HepG2 (cell line): ENCODE measurements at regions not wholly inside any gene's neighbourhood (a gene's known extent, or its start where the extent isn't known, plus 50 kb on each side); places are given as distances from the start of the nearest gene placed in this dataset.

Experiments used
- AKAP8 ChIP-seq: sonication (generic); formaldehyde crosslinking; IDR thresholded peaks from 2 replicates; pipeline ENCODE4 v1.5.1; 2020; ENCODE audit warnings: mild to moderate bottlenecking, missing genetic modification reagents
- ASH2L ChIP-seq: fragments of 300-600, 200-600 bp; sonication (generic); IDR thresholded peaks from 2 replicates; pipeline ENCODE4 v1.7.0; 2017; ENCODE audit warnings: low read depth, mild to moderate bottlenecking, moderate library complexity, mixed read lengths, low read length; ENCODE audit not compliant: insufficient read length
- ESRRA ChIP-seq: sonication (generic); formaldehyde crosslinking; IDR thresholded peaks from 2 replicates; pipeline ENCODE4 v1.5.1; 2020; ENCODE audit warnings: mild to moderate bottlenecking, low read depth, missing genetic modification reagents
- GATAD1 ChIP-seq: IDR thresholded peaks from 2 replicates; pipeline ENCODE4 v1.6.1; 2016; ENCODE audit warnings: missing genetic modification reagents, missing compliant biosample characterization
- HIVEP1 ChIP-seq: sonication (generic); formaldehyde crosslinking; IDR thresholded peaks from 2 replicates; pipeline ENCODE4 v1.4.0; 2020; ENCODE audit warnings: mild to moderate bottlenecking, missing genetic modification reagents
- JUND ChIP-seq: sonication (generic); formaldehyde crosslinking; IDR thresholded peaks from 2 replicates; pipeline ENCODE4 v1.8.0; 2022; ENCODE audit warnings: mild to moderate bottlenecking, missing genetic modification reagents
- KLF12 ChIP-seq: sonication (generic); formaldehyde crosslinking; IDR thresholded peaks from 2 replicates; pipeline ENCODE4 v1.4.0; 2020; ENCODE audit warnings: missing genetic modification reagents, borderline replicate concordance
- NFYB ChIP-seq: sonication (generic); formaldehyde crosslinking; IDR thresholded peaks from 2 replicates; pipeline ENCODE4 v1.4.0; 2020; ENCODE audit warnings: missing genetic modification reagents
- RFXANK ChIP-seq: IDR thresholded peaks from 2 replicates; pipeline ENCODE4 v1.6.1; 2016
- SALL2 ChIP-seq: sonication (generic); formaldehyde crosslinking; IDR thresholded peaks from 2 replicates; pipeline ENCODE4 v1.8.1; 2023; ENCODE audit warnings: mild to moderate bottlenecking, missing genetic modification reagents, inconsistent platforms
- SAP130 ChIP-seq: IDR thresholded peaks from 2 replicates; pipeline ENCODE4 v1.6.1; 2016; ENCODE audit warnings: low read depth
- SIN3A ChIP-seq: IDR thresholded peaks from 2 replicates; pipeline ENCODE4 v1.6.1; 2011; ENCODE audit warnings: low read depth, mild to moderate bottlenecking, control low read depth, low read length, borderline replicate concordance
- TFE3 ChIP-seq: IDR thresholded peaks from 2 replicates; pipeline ENCODE4 v1.6.1; 2016
- ZBTB34 ChIP-seq: sonication (generic); formaldehyde crosslinking; IDR thresholded peaks from 2 replicates; pipeline ENCODE4 v1.8.0; 2022; ENCODE audit warnings: mild to moderate bottlenecking, missing genetic modification reagents
- ZFP36L1 ChIP-seq: sonication (generic); formaldehyde crosslinking; IDR thresholded peaks from 2 replicates; pipeline ENCODE4 v1.8.0; 2022; ENCODE audit warnings: mild to moderate bottlenecking, missing genetic modification reagents, moderate library complexity
- ZNF33B ChIP-seq: sonication (generic); formaldehyde crosslinking; IDR thresholded peaks from 2 replicates; pipeline ENCODE4 v1.5.1; 2020; ENCODE audit warnings: mild to moderate bottlenecking, missing genetic modification reagents
- ZNF367 ChIP-seq: sonication (generic); formaldehyde crosslinking; IDR thresholded peaks from 2 replicates; pipeline ENCODE4 v1.4.0; 2020; ENCODE audit warnings: missing genetic modification reagents, borderline replicate concordance
- ZNF451 ChIP-seq: sonication (generic); formaldehyde crosslinking; IDR thresholded peaks from 2 replicates; pipeline ENCODE4 v1.5.0; 2020; ENCODE audit warnings: mild to moderate bottlenecking, missing genetic modification reagents
- ZNF766 ChIP-seq: sonication (generic); formaldehyde crosslinking; IDR thresholded peaks from 2 replicates; pipeline ENCODE4 v1.5.0; 2020; ENCODE audit warnings: missing genetic modification reagents, borderline replicate concordance
- TF ChIP-seq, protein P1 (sequence below): sonication (generic); formaldehyde crosslinking; IDR thresholded peaks from 2 replicates; pipeline ENCODE4 v1.9.0; 2022; ENCODE audit warnings: low read depth, missing genetic modification reagents
- TF ChIP-seq, protein P2 (sequence below): sonication (generic); formaldehyde crosslinking; IDR thresholded peaks from 2 replicates; pipeline ENCODE4 v1.5.1; 2020; ENCODE audit warnings: missing genetic modification reagents, mild to moderate bottlenecking, borderline replicate concordance
- TF ChIP-seq, protein P3 (sequence below): sonication (generic); formaldehyde crosslinking; IDR thresholded peaks from 2 replicates; pipeline ENCODE4 v1.8.1; 2022; ENCODE audit warnings: low read depth, mild to moderate bottlenecking, missing genetic modification reagents

DNA sequence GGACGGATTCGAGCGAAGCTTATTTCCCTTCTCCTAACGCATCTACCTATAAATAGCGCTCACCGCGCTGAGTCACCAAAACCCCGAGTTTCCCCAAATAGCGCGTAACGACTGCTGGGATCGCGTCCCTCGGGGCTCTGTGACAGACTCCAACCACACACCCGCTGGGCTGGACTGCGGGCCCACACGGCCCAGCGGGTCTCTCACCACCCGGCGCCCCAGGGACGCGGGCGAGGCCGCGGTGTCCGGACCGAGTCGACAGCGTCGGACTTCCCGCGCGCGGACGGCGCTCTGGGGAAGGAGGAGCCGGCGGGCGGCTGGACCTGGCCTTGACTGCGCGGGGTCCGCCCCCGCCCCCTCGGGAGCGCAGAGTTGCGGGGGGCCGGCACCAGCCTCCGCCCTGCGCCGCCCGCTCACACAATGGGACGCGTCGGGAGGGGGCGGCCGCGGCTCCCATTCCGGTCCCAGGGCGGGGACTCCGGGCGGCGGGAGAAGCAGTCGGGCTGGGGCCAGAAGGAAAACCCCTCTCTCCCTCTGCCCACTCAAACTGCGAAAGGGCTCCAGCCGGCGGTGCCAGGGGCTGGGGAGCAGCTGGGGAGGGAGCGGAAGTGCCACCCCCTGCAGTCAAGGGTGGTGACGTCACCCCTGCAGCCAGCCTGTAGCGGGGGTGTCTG, 108.8 kb downstream of the KCNRG start (continued):
- no peak for TF ChIP-seq ZBTB34 (CRISPR knock-in tag)
- TF ChIP-seq GATAD1 (CRISPR knock-in tag): peak; percentile 41; the same call in 1 of the 2 replicates
- TF ChIP-seq TFE3 (CRISPR knock-in tag): peak; percentile 18; the same call in 1 of the 2 replicates
- TF ChIP-seq, protein P1, sequence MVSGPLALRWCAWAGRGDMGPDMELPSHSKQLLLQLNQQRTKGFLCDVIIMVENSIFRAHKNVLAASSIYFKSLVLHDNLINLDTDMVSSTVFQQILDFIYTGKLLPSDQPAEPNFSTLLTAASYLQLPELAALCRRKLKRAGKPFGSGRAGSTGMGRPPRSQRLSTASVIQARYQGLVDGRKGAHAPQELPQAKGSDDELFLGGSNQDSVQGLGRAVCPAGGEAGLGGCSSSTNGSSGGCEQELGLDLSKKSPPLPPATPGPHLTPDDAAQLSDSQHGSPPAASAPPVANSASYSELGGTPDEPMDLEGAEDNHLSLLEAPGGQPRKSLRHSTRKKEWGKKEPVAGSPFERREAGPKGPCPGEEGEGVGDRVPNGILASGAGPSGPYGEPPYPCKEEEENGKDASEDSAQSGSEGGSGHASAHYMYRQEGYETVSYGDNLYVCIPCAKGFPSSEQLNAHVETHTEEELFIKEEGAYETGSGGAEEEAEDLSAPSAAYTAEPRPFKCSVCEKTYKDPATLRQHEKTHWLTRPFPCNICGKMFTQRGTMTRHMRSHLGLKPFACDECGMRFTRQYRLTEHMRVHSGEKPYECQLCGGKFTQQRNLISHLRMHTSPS: peak; percentile 89
- peak; percentile 57; the same call in 1 of the 2 replicates for TF ChIP-seq ZNF451 (CRISPR knock-in tag)
- 0 out of 2 replicates have a peak, but pooled peaks have one; percentile 33 for TF ChIP-seq ZNF766 (CRISPR knock-in tag)
- TF ChIP-seq, protein P2, sequence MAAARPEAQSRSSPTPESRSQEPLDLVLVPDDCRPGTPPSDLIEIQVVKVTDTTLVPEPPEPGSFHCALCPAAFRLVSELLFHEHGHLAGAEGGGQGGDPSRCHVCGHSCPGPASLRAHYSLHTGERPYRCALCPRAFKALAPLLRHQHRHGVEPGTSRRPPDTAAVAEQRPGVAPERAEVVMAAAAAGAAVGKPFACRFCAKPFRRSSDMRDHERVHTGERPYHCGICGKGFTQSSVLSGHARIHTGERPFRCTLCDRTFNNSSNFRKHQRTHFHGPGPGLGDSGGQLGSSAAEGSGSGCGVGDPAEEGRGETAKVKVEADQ (CRISPR knock-in tag): no peak; the same call in 1 of the 2 replicates
- peak; percentile 73; the same call in 1 of the 2 replicates for TF ChIP-seq HIVEP1 (CRISPR knock-in tag)
- TF ChIP-seq ZNF367 (CRISPR knock-in tag): peak; percentile 55; the same call in 1 of the 2 replicates
- peak; percentile 89 for TF ChIP-seq ASH2L
- no peak for TF ChIP-seq ZNF33B (CRISPR knock-in tag)
- TF ChIP-seq ZFP36L1 (CRISPR knock-in tag): no peak
- peak; percentile 76 for TF ChIP-seq SAP130
- TF ChIP-seq ESRRA (CRISPR knock-in tag): peak; percentile 18; the same call in 1 of the 2 replicates
- TF ChIP-seq SALL2 (CRISPR knock-in tag): peak; percentile 65; the same call in 1 of the 2 replicates
- TF ChIP-seq SIN3A: 0 out of 2 replicates have a peak, but pooled peaks have one; percentile 83
- peak; percentile 70 for TF ChIP-seq KLF12 (CRISPR knock-in tag)
- TF ChIP-seq JUND: peak; percentile 29; the same call in 1 of the 2 replicates
- TF ChIP-seq, protein P3, sequence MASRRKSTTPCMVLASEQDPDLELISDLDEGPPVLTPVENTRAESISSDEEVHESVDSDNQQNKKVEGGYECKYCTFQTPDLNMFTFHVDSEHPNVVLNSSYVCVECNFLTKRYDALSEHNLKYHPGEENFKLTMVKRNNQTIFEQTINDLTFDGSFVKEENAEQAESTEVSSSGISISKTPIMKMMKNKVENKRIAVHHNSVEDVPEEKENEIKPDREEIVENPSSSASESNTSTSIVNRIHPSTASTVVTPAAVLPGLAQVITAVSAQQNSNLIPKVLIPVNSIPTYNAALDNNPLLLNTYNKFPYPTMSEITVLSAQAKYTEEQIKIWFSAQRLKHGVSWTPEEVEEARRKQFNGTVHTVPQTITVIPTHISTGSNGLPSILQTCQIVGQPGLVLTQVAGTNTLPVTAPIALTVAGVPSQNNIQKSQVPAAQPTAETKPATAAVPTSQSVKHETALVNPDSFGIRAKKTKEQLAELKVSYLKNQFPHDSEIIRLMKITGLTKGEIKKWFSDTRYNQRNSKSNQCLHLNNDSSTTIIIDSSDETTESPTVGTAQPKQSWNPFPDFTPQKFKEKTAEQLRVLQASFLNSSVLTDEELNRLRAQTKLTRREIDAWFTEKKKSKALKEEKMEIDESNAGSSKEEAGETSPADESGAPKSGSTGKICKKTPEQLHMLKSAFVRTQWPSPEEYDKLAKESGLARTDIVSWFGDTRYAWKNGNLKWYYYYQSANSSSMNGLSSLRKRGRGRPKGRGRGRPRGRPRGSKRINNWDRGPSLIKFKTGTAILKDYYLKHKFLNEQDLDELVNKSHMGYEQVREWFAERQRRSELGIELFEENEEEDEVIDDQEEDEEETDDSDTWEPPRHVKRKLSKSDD (CRISPR knock-in tag): peak; percentile 62; the same call in 1 of the 2 replicates
- TF ChIP-seq RFXANK (CRISPR knock-in tag): 0 out of 2 replicates have a peak, but pooled peaks have one; percentile 58
- TF ChIP-seq AKAP8 (CRISPR knock-in tag): peak; percentile 88; the same call in 1 of the 2 replicates
- TF ChIP-seq NFYB: peak; percentile 80
